Right lobe of liver (tissue), 4 donors: ENCODE measurements at regions not wholly inside any gene's neighbourhood (a gene's known extent, or its start where the extent isn't known, plus 50 kb on each side); places are given as distances from the start of the nearest gene placed in this dataset.
"Not testable (repeated sequence)": the region's sequence is repeated elsewhere in the genome, so short reads cannot be mapped to it uniquely, and the experiment has no call there.

Source experiments
- CTCF ChIP-seq, 4 donors: fragments of 200-600 bp in 3 of 4; fragments of 450-650 bp in 1 of 4; IDR thresholded peaks; one replicate each; pipeline versions ENCODE4 v1.5.1 to v1.8.0; 2016 to 2022; ENCODE audit warnings: antibody characterized with exemption in 4 of 4, mild to moderate bottlenecking in 2 of 4
- POLR2A ChIP-seq: fragments of 450-650 bp; IDR thresholded peaks from one replicate; pipeline ENCODE4 v1.6.1; 2017; ENCODE audit warnings: antibody characterized with exemption, mild to moderate bottlenecking
- donor health status: DM: no; HTN: no; CAD: no.
- donor health status: DM: no; HTN: no; CAD: no.
- donor health status: DM: no; HTN: yes; CAD: no.

- TF ChIP-seq CTCF (IDR thresholded peaks at IDR 0.05); POLR2A: not testable (repeated sequence)
Observed at GRCh38 chr20:7803411-7804151, 136.7 kb downstream of the HAO1 start.
